ENCODE measurements at regions not wholly inside any gene's neighbourhood (a gene's known extent, or its start where the extent isn't known, plus 50 kb on each side); places are given as distances from the start of the nearest gene placed in this dataset.

GRCh38 chr20:50374541-50375078, 135.6 kb upstream of the PTPN1 start:
- TF ChIP-seq POLR2A (IDR thresholded peaks at IDR 0.05), result no peak
- no peak for TF ChIP-seq CTCF (IDR thresholded peaks at IDR 0.05)

All from right lobe of liver (tissue), 4 donors.